GM12865 (cell line): ENCODE measurements at regions not wholly inside any gene's neighbourhood (a gene's known extent, or its start where the extent isn't known, plus 50 kb on each side); places are given as distances from the start of the nearest gene placed in this dataset.

Experiments used
- DNase-seq: peaks from one replicate; pipeline ENCODE4 v3.0.0; 2010; ENCODE audit warnings: low read depth
- H3K4me3 ChIP-seq: 2 replicates; pipeline ENCODE4 v1.5.1; 2011; ENCODE audit warnings: mild to moderate bottlenecking, low read depth, low read length, control low read depth
- CTCF ChIP-seq: IDR thresholded peaks from 2 replicates; pipeline ENCODE4 v1.5.1; 2011; ENCODE audit warnings: low read length, control low read depth, low read depth, inconsistent platforms; ENCODE audit not compliant: insufficient read depth; ENCODE audit errors: missing control alignments

GRCh38 chr17:65409381-65409780, 152.1 kb downstream of the AXIN2 start:
- TF ChIP-seq CTCF, result no peak
- DNase-seq, result no peak

GRCh38 chr17:65408050-65408449, 153.4 kb downstream of the AXIN2 start:
- TF ChIP-seq CTCF, result no peak
- H3K4me3 ChIP-seq, result no peak overlapping the region
- no peak for DNase-seq

More at GRCh38 chr17:65409381-65409780, 152.1 kb downstream of the AXIN2 start:
- H3K4me3 ChIP-seq, result no peak overlapping the region

GRCh38 chr17:65407017-65407416, 154.4 kb downstream of the AXIN2 start:
- no peak overlapping the region for H3K4me3 ChIP-seq

GRCh38 chr17:65406552-65406951, 154.9 kb downstream of the AXIN2 start:
- TF ChIP-seq CTCF, result no peak
- H3K4me3 ChIP-seq, result no peak overlapping the region
- no peak for DNase-seq

More at GRCh38 chr17:65407017-65407416, 154.4 kb downstream of the AXIN2 start:
- no peak for DNase-seq
- TF ChIP-seq CTCF, result no peak

GRCh38 chr17:65405563-65405962, 155.9 kb downstream of the AXIN2 start:
- DNase-seq, result no peak
- no peak overlapping the region for H3K4me3 ChIP-seq
- TF ChIP-seq CTCF, result no peak

GRCh38 chr17:65404761-65405160, 156.7 kb downstream of the AXIN2 start:
- DNase-seq, result no peak
- TF ChIP-seq CTCF, result no peak
- no peak overlapping the region for H3K4me3 ChIP-seq

GRCh38 chr17:65403626-65404025, 157.8 kb downstream of the AXIN2 start:
- DNase-seq, result no peak
- TF ChIP-seq CTCF, result no peak

More at GRCh38 chr17:65403626-65404025, 157.8 kb downstream of the AXIN2 start:
- H3K4me3 ChIP-seq, result no peak overlapping the region
